CD14-positive monocyte (primary cell): ENCODE measurements at regions not wholly inside any gene's neighbourhood (a gene's known extent, or its start where the extent isn't known, plus 50 kb on each side); places are given as distances from the start of the nearest gene placed in this dataset.

Experiments
- DNase-seq, 3 donors: peaks; one replicate each; pipeline ENCODE4 v3.0.0-alpha.2; 2011 to 2022
- H2AFZ ChIP-seq: 2 replicates; pipeline ENCODE4 v1.6.0; 2012; ENCODE audit warnings: mild to moderate bottlenecking, low read depth, low read length, inconsistent platforms; ENCODE audit not compliant: insufficient read depth, poor library complexity, severe bottlenecking
- H3K27ac ChIP-seq, 2 donors: 1 replicate in 1 of 2; 2 replicates in 1 of 2; pipeline ENCODE4 v1.5.1; 2012 to 2013; ENCODE audit warnings: low read length in 2 of 2, control low read depth in 1 of 2, inconsistent platforms in 1 of 2, low read depth in 1 of 2, mild to moderate bottlenecking in 1 of 2
- H3K27me3 ChIP-seq, 2 donors: one replicate each; pipeline versions ENCODE4 v1.6.0 to v1.6.1; 2011 to 2013; ENCODE audit warnings: low read length in 2 of 2; ENCODE audit not compliant: control insufficient read depth in 2 of 2, insufficient read depth in 2 of 2
- H3K36me3 ChIP-seq, 2 donors: replicated peaks in 1 of 2; 1 replicate in 1 of 2; 2 replicates in 1 of 2; pipeline versions ENCODE4 v1.5.1 to v1.6.1; 2012 to 2013; ENCODE audit warnings: low read length in 2 of 2, control low read depth in 1 of 2, inconsistent platforms in 1 of 2, mild to moderate bottlenecking in 1 of 2; ENCODE audit not compliant: insufficient read depth in 2 of 2, control insufficient read depth in 1 of 2
- H3K4me1 ChIP-seq, 2 donors: 1 replicate in 1 of 2; 2 replicates in 1 of 2; pipeline versions ENCODE4 v1.5.1 to v1.6.1; 2012 to 2013; ENCODE audit warnings: low read length in 2 of 2, control low read depth in 1 of 2, inconsistent platforms in 1 of 2, mild to moderate bottlenecking in 1 of 2, moderate library complexity in 1 of 2; ENCODE audit not compliant: insufficient read depth in 2 of 2, control insufficient read depth in 1 of 2
- H3K4me2 ChIP-seq: replicated peaks from 2 replicates; pipeline ENCODE3; 2012; ENCODE audit warnings: low read length, moderate library complexity, mild to moderate bottlenecking; ENCODE audit not compliant: poor library complexity, severe bottlenecking; ENCODE audit errors: extremely low read depth
- H3K4me3 ChIP-seq, 3 experiments: fragments of 200-600 bp in 1 of 3; sonication (generic) in 1 of 3; replicated peaks in 1 of 3; 1 replicate in 2 of 3; 2 replicates in 1 of 3; pipeline ENCODE4 v1.5.1; 2011 to 2013; ENCODE audit warnings: low read length in 3 of 3, mild to moderate bottlenecking in 3 of 3, control low read depth in 2 of 3, low read depth in 2 of 3, inconsistent platforms in 1 of 3, moderate library complexity in 1 of 3
- H3K79me2 ChIP-seq: 2 replicates; pipeline ENCODE4 v1.6.0; 2012; ENCODE audit warnings: mild to moderate bottlenecking, control low read depth, inconsistent platforms, low read length, moderate library complexity; ENCODE audit not compliant: insufficient read depth
- H3K9ac ChIP-seq: 2 replicates; pipeline ENCODE4 v1.6.0; 2017; ENCODE audit warnings: low read length, mild to moderate bottlenecking; ENCODE audit not compliant: insufficient read depth, poor library complexity, severe bottlenecking
- H3K9me3 ChIP-seq, 2 donors: replicated peaks in 1 of 2; 1 replicate in 1 of 2; 2 replicates in 1 of 2; pipeline versions ENCODE4 v1.5.1 to v1.6.1; 2012 to 2013; ENCODE audit warnings: low read length in 2 of 2, control low read depth in 1 of 2; ENCODE audit not compliant: control insufficient read depth in 1 of 2, insufficient read depth in 1 of 2
- H4K20me1 ChIP-seq: 2 replicates; pipeline ENCODE4 v1.6.0; 2012; ENCODE audit warnings: mild to moderate bottlenecking, low read length, control low read depth, moderate library complexity; ENCODE audit not compliant: insufficient read depth
- H3K27ac Mint-ChIP-seq, 7 donors: one replicate each; pipeline ENCODE4 v1.8.0; 2020; ENCODE audit warnings: mild to moderate bottlenecking in 7 of 7, mixed read lengths in 7 of 7, moderate library complexity in 6 of 7, inconsistent platforms in 2 of 7
- H3K27me3 Mint-ChIP-seq, 3 donors: one replicate each; pipeline ENCODE4 v1.8.0; 2021 to 2022; ENCODE audit warnings: low read depth in 3 of 3, mild to moderate bottlenecking in 3 of 3, mixed read lengths in 3 of 3, moderate library complexity in 3 of 3, inconsistent platforms in 1 of 3
- H3K36me3 Mint-ChIP-seq, 2 donors: one replicate each; pipeline ENCODE4 v1.8.0; 2020; ENCODE audit warnings: mixed read lengths in 2 of 2, inconsistent platforms in 1 of 2, mild to moderate bottlenecking in 1 of 2
- H3K4me1 Mint-ChIP-seq: one replicate; pipeline ENCODE4 v1.8.0; 2020; ENCODE audit warnings: mild to moderate bottlenecking, mixed read lengths
- H3K4me3 Mint-ChIP-seq, 2 donors: one replicate each; pipeline ENCODE4 v1.8.0; 2020; ENCODE audit warnings: mild to moderate bottlenecking in 2 of 2, mixed read lengths in 2 of 2, moderate library complexity in 1 of 2
- H3K9me3 Mint-ChIP-seq, 7 donors: one replicate each; pipeline ENCODE4 v1.8.0; 2020 to 2022; ENCODE audit warnings: mixed read lengths in 7 of 7, mild to moderate bottlenecking in 6 of 7, moderate library complexity in 6 of 7, inconsistent platforms in 2 of 7
- WGBS: methylation state at CpG from one replicate; pipeline ENCODE4 v1.1.5; 2013; ENCODE audit warnings: missing lambda C conversion rate; ENCODE audit not compliant: insufficient coverage; 5-methylcytosine and 5-hydroxymethylcytosine counted together
- intact Hi-C, 2 donors: fragments of 100-400 bp; cut with micrococcal nuclease; formaldehyde crosslinking; loops; one replicate each; pipeline versions ENCODE4 v1.15.0 to v1.15.1; 2023
- TF ChIP-seq, protein P1 (sequence below): fragments of 200-600 bp; IDR thresholded peaks from one replicate; pipeline ENCODE4 v1.8.0; 2022; ENCODE audit warnings: antibody characterized with exemption, mild to moderate bottlenecking

DNA sequence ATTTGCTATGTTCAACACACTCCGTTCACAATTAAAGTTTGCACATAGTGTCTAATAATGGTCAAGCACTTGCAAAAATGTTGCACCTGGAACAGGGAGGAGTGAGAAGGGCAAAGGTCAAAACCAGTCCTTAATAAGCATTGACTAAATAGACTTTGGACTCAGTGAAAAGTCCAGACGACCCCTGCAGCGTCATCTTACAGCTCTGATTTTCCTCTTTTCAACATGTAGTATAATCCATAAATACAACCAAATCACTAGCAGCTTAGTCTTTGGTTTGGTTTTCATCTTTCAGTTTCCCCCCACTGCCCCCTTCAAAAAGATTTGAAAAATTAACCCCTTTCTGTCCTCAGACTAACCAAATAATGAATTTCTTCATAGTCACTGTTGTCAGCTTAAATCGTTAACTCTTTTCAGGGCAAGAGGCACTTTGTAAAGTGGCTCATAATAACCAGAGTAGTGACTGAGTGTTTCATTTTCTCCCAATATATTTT, 290.3 kb downstream of the PTPRC start:
- Histone ChIP-seq H3K4me1 (peaks cover 32 to 67% of the 10 kb centered on the region in 2 donors), H3K36me3 (no peaks in the 10 kb centered on the region), H3K4me2 (peak overlapping the region; percentile 89), H4K20me1 (no peaks in the 10 kb centered on the region), H2AFZ (no peak overlapping the region), H3K4me3 (peak overlapping the region in 1 of 3 experiments; percentile 80), H3K27me3 (no peaks in the 10 kb centered on the region), H3K27ac (peak overlapping the region in 1 of 2 donors; percentile 88), H3K9me3 (no peaks in the 10 kb centered on the region), H3K9ac (no peak overlapping the region), H3K79me2 (peaks cover 94% of the 10 kb centered on the region)
- TF ChIP-seq, protein P1, sequence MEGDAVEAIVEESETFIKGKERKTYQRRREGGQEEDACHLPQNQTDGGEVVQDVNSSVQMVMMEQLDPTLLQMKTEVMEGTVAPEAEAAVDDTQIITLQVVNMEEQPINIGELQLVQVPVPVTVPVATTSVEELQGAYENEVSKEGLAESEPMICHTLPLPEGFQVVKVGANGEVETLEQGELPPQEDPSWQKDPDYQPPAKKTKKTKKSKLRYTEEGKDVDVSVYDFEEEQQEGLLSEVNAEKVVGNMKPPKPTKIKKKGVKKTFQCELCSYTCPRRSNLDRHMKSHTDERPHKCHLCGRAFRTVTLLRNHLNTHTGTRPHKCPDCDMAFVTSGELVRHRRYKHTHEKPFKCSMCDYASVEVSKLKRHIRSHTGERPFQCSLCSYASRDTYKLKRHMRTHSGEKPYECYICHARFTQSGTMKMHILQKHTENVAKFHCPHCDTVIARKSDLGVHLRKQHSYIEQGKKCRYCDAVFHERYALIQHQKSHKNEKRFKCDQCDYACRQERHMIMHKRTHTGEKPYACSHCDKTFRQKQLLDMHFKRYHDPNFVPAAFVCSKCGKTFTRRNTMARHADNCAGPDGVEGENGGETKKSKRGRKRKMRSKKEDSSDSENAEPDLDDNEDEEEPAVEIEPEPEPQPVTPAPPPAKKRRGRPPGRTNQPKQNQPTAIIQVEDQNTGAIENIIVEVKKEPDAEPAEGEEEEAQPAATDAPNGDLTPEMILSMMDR = no peak
- no peak overlapping the region for H3K4me3 Mint-ChIP-seq
- peak overlapping the region; percentile 78 to 96 (median 87) for H3K27ac Mint-ChIP-seq
- peaks cover 5 to 6% of the 10 kb centered on the region in 2 donors for H3K36me3 Mint-ChIP-seq
- intact Hi-C loops = loop anchor here in 1 of 2 donors (10.0 kb wide), 1 partner anchor 816 kb away; no protein-coding TSS in a partner anchor
- peaks cover 37% of the 10 kb centered on the region for H3K4me1 Mint-ChIP-seq
- WGBS = 43% methylated on average over 2 of the region's 4 CpGs
- DNase-seq = no peak
- H3K27me3 Mint-ChIP-seq = no peaks in the 10 kb centered on the region
- H3K9me3 Mint-ChIP-seq = no peaks in the 10 kb centered on the region

DNA sequence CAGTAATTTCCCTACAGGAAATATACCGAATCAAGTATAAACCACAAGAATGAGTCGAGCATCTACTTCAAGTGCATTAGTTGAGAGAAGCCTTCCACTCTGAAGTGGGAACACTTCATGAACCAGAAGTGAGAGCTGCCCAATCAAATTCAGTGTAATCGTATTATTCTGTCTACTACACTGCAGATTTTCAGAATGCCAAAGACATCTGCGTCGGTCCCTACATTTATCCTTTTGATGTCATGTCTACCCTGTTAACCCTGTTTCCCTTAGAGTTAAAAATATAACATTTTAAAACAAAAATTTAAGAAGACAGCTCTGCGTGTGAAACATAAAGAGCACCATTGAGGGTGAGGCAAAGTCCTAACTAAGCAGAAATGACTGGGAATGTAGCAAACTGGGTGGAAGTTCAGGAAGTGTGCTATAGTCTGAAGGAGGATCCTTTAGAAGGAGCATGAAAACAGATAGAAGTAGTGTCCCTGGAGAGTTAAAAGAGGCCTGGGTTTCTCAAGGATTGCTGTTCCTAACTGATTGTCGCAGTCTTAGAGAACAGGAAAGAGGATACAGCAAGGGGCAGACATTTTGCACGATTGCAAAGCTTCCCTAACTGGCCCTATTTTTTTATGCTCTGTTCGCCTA, 291.2 kb downstream of the PTPRC start:
- peak; percentile 54 to 84 (median 83) for DNase-seq
- H3K79me2 ChIP-seq = peaks cover 94% of the 10 kb centered on the region
- H3K9ac ChIP-seq = peak overlapping the region; percentile 60
- peaks cover 5 to 6% of the 10 kb centered on the region in 2 donors for H3K36me3 Mint-ChIP-seq
- no peaks in the 10 kb centered on the region for H3K27me3 Mint-ChIP-seq
- peak overlapping the region; percentile 38 to 87 (median 80) for H3K4me3 ChIP-seq
- H3K4me3 Mint-ChIP-seq = peak overlapping the region; percentile 71 to 91
- H3K27ac ChIP-seq = peak overlapping the region; percentile 43 to 88
- H3K9me3 ChIP-seq = no peaks in the 10 kb centered on the region
- 0% methylated on average over 2 of the region's 9 CpGs for WGBS
- no peaks in the 10 kb centered on the region for H4K20me1 ChIP-seq
- TF ChIP-seq, protein P1 = no peak
- peak overlapping the region; percentile 86 to 97 (median 94) for H3K27ac Mint-ChIP-seq
- H2AFZ ChIP-seq = peak overlapping the region; percentile 76
- H3K27me3 ChIP-seq = no peaks in the 10 kb centered on the region
- intact Hi-C loops = loop anchor here in 1 of 2 donors (10.0 kb wide), 1 partner anchor 815 kb away; no protein-coding TSS in a partner anchor
- H3K4me1 Mint-ChIP-seq = peaks cover 33% of the 10 kb centered on the region
- no peaks in the 10 kb centered on the region for H3K9me3 Mint-ChIP-seq
- H3K4me1 ChIP-seq = peaks cover 29 to 67% of the 10 kb centered on the region in 2 donors
- H3K36me3 ChIP-seq = no peaks in the 10 kb centered on the region
- H3K4me2 ChIP-seq = peak overlapping the region; percentile 89
